ENCODE measurements at regions not wholly inside any gene's neighbourhood (a gene's known extent, or its start where the extent isn't known, plus 50 kb on each side); places are given as distances from the start of the nearest gene placed in this dataset.

DNA sequence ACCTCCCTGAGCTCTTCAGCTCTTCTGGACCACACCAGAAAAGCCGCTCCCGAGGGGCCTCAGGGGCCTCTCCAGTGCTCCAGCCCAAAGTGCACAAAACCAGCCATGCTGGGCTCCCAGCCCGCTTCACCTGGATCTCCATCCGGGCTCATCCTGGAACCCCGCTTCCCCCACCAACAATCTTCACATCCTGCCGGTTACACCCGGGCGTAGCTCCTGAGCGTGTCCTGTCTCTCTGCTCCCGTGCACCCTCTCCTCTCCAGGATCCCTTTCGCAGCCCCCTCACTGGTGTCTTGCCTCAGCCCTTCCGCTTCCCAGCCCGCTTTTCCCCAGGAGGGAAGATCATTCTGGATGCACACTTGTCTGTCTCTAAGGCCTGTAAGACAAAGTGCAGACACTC is 123.7 kb upstream of the GLI2 start:
- Histone ChIP-seq H3K4me3 (ENCODE audit: low read depth, low read length) (no peak overlapping the region), H3K9me3 (ENCODE audit: control insufficient read depth, insufficient read depth, low read length) (no peaks in the 10 kb centered on the region; the same call in 1 of the 2 replicates), H3K27me3 (ENCODE audit: control insufficient read depth, insufficient read depth, low read length) (peaks cover 6% of the 10 kb centered on the region), H3K27ac (ENCODE audit: low read depth, low read length) (no peak overlapping the region)
- TF ChIP-seq, protein P1, sequence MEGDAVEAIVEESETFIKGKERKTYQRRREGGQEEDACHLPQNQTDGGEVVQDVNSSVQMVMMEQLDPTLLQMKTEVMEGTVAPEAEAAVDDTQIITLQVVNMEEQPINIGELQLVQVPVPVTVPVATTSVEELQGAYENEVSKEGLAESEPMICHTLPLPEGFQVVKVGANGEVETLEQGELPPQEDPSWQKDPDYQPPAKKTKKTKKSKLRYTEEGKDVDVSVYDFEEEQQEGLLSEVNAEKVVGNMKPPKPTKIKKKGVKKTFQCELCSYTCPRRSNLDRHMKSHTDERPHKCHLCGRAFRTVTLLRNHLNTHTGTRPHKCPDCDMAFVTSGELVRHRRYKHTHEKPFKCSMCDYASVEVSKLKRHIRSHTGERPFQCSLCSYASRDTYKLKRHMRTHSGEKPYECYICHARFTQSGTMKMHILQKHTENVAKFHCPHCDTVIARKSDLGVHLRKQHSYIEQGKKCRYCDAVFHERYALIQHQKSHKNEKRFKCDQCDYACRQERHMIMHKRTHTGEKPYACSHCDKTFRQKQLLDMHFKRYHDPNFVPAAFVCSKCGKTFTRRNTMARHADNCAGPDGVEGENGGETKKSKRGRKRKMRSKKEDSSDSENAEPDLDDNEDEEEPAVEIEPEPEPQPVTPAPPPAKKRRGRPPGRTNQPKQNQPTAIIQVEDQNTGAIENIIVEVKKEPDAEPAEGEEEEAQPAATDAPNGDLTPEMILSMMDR (IDR thresholded peaks at IDR 0.05; ENCODE audit: low read depth, low read length) = no peak
- ChIA-PET CTCF (interaction anchor here (0.7 to 1.2 kb wide), 3 partner anchors 18 to 91 kb away, joined by 3 to 4 read pairs (median 3); no protein-coding TSS in a partner anchor), POLR2A (interaction anchor here (2.0 kb wide), 1 partner anchor 23 kb away, joined by 9 read pairs; no protein-coding TSS in a partner anchor)
- no peak for DNase-seq (ENCODE audit: low read depth, low spot score)

DNA sequence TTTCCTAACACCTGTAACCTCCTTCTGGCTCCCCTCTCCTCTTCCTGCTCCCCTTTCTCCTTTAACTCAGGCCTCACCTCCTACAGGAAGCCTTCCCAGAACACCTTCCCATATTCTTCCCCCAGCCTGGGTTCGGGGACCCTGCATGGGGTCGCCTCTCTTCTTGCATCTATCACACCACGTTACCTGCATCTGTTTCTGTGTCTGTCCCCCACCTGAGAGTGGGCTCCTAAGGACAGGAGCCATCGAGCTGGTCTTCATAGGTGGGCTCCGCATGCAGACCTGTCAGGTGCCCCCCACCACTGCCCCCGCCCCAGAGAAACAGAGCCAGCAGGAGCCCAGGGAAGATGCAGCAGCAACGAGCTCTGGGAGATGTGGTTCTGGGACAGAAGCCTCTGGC is 123.2 kb upstream of the GLI2 start:
- H3K4me3 ChIP-seq (ENCODE audit: low read depth, low read length) = no peak overlapping the region
- TF ChIP-seq, protein P1 (IDR thresholded peaks at IDR 0.05; ENCODE audit: low read depth, low read length) = no peak
- ChIA-PET POLR2A (interaction anchor here (0.6 to 2.0 kb wide), 3 partner anchors 9 to 474 kb away, joined by 3 to 9 read pairs (median 4); no protein-coding TSS in a partner anchor), CTCF (interaction anchor here (1.1 to 1.2 kb wide), 2 partner anchors 9 to 91 kb away, joined by 3 read pairs; no protein-coding TSS in a partner anchor)
- DNase-seq (ENCODE audit: low read depth, low spot score) = no peak
- H3K27ac ChIP-seq (ENCODE audit: low read depth, low read length) = no peak overlapping the region
- H3K27me3 ChIP-seq (ENCODE audit: control insufficient read depth, insufficient read depth, low read length) = peaks cover 2% of the 10 kb centered on the region
- H3K9me3 ChIP-seq (ENCODE audit: control insufficient read depth, insufficient read depth, low read length) = no peaks in the 10 kb centered on the region; the same call in 1 of the 2 replicates

DNA sequence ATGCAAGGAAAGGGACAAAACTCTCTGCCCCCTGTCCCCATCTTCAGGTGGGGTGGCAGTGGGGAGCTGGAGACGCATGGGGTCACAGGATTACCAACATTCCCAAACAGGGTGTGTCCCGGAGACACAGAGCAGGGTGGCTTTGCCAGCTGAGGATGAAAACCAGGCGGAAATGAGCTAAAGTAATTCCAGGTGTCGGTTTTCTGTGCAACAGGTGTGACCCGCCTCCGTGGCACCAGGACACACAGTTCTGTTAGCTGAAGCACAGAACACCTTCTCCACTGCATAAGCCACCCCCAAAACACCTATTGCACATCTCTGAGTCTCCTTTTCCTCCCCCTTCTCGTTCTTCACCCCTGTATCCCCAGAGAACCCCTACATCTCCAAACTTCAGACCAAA is 122.7 kb upstream of the GLI2 start:
- Histone ChIP-seq H3K9me3 (ENCODE audit: control insufficient read depth, insufficient read depth, low read length) (no peaks in the 10 kb centered on the region; the same call in 1 of the 2 replicates), H3K4me3 (ENCODE audit: low read depth, low read length) (no peak overlapping the region), H3K27ac (ENCODE audit: low read depth, low read length) (peak overlapping the region; percentile 98), H3K27me3 (ENCODE audit: control insufficient read depth, insufficient read depth, low read length) (peaks cover 2% of the 10 kb centered on the region)
- TF ChIP-seq, protein P1 (IDR thresholded peaks at IDR 0.05; ENCODE audit: low read depth, low read length) = no peak
- DNase-seq (ENCODE audit: low read depth, low spot score) = no peak
- CTCF ChIA-PET = interaction anchor here (1.1 kb wide), 1 partner anchor 10 kb away, joined by 3 read pairs; no protein-coding TSS in a partner anchor
- POLR2A ChIA-PET = interaction anchor here (0.6 to 2.2 kb wide), 8 partner anchors 9 to 473 kb away, joined by 3 to 19 read pairs (median 4); partner anchors contain the start of gene RALB

DNA sequence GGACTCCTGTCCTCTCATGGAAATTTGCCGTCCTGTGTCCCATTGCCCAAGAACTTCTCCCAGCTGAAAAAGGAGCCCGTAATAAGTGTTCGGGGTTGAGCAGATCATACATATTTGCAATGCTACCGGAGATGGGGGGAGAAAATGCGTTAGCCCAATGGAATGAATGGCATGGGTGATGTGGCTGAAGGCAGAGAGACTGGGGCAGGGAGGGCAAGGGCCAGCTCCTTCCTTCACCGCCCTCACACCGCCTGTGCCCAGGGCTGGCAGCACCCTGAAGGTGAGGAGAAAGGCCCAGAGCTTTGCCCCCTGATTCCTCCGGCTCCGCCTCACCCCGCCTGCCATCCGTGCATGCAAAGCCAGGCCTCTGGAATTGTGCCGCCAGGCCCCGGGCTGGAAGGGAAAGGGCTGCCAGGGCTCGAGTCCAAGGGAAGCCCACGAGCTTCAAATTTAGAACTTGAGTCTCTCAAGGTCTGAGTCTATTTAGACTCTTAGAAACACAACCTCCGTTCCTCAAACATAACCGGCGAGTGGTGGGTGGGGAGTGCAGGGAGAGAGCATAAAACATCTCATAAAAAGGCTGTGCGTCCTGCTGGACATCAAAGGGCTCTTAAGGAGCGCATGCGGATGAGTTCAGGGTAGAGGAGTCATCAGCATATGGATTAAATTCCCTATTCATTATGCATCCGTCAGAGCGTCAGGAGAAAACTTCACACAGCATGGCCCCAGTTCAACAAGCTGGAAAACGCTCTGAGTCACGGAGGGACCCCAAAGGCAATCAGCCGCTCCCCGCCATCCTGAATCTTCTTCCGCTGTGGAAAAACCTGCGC is 121.7 kb upstream of the GLI2 start:
- DNase-seq (ENCODE audit: low read depth, low spot score) = peak; percentile 69
- Histone ChIP-seq H3K27ac (ENCODE audit: low read depth, low read length) (peak overlapping the region; percentile 98), H3K27me3 (ENCODE audit: control insufficient read depth, insufficient read depth, low read length) (peaks cover 2% of the 10 kb centered on the region), H3K9me3 (ENCODE audit: control insufficient read depth, insufficient read depth, low read length) (no peaks in the 10 kb centered on the region; the same call in 1 of the 2 replicates), H3K4me3 (ENCODE audit: low read depth, low read length) (no peak overlapping the region)
- ChIA-PET CTCF (no interaction called here), POLR2A (interaction anchor here (0.6 to 2.2 kb wide), 9 partner anchors 8 to 361 kb away, joined by 3 to 19 read pairs (median 4); partner anchors contain the start of gene RALB)
- TF ChIP-seq, protein P1 (IDR thresholded peaks at IDR 0.05; ENCODE audit: low read depth, low read length) = no peak

DNA sequence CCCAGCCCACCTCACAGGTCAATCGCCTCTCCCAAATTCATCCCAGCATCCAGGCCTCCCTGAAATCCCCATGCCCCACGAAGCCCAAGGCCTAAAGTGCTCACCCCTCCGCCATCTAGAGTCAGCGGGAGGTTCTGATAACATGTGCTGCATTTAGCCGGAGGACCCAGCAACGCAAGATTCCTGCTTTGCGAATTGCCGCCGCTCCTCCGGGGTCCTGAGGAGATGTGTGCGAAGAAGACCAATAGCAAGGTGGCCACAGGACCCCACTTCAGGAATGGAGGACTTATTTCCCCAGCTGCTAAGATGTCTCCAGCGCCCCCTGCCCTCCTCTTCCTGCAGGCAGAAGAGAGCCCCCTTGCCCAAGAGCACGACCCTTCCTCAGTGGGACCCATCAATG is 120.8 kb upstream of the GLI2 start:
- Histone ChIP-seq H3K27ac (ENCODE audit: low read depth, low read length) (peak overlapping the region; percentile 98), H3K27me3 (ENCODE audit: control insufficient read depth, insufficient read depth, low read length) (peaks cover 2% of the 10 kb centered on the region), H3K9me3 (ENCODE audit: control insufficient read depth, insufficient read depth, low read length) (no peaks in the 10 kb centered on the region; the same call in 1 of the 2 replicates), H3K4me3 (ENCODE audit: low read depth, low read length) (no peak overlapping the region)
- ChIA-PET CTCF (no interaction called here), POLR2A (interaction anchor here (1.0 to 2.2 kb wide), 2 partner anchors 55 to 61 kb away, joined by 3 to 19 read pairs; no protein-coding TSS in a partner anchor)
- DNase-seq (ENCODE audit: low read depth, low spot score) = no peak
- TF ChIP-seq, protein P1 (IDR thresholded peaks at IDR 0.05; ENCODE audit: low read depth, low read length) = no peak

Measured in AG04450 (cell line).